HEK293 (cell line): ENCODE measurements at regions not wholly inside any gene's neighbourhood (a gene's known extent, or its start where the extent isn't known, plus 50 kb on each side); places are given as distances from the start of the nearest gene placed in this dataset.

Experiments
- CTCF ChIA-PET: fragments of 350-600 bp; formaldehyde crosslinking; extraction: SDS; loops from one replicate; lab custom pipeline; 2021; ENCODE audit warnings: antibody characterized with exemption; lab: Yijun Ruan, JAX
- POLR2A ChIA-PET: fragments of 300-600 bp; formaldehyde crosslinking; extraction: SDS; loops from one replicate; lab custom pipeline; 2020; ENCODE audit warnings: antibody characterized with exemption, inconsistent platforms; lab: Yijun Ruan, JAX
- H3K27ac ChIP-seq: fragments of 200-500 bp; sonication (Bioruptor generic); 2 replicates; pipeline ENCODE4 v1.5.1; 2014; ENCODE audit warnings: low read depth, low read length, control low read depth, inconsistent platforms; ENCODE audit errors: extremely low read depth
- H3K36me3 ChIP-seq, 2 experiments: fragments of 200-500 bp in 1 of 2; sonication (Bioruptor generic) in 1 of 2; 1 replicate in 1 of 2; 2 replicates in 1 of 2; pipeline ENCODE4 v1.5.1; 2014 to 2017; ENCODE audit warnings: inconsistent platforms in 2 of 2, low read length in 2 of 2; ENCODE audit not compliant: control insufficient read depth in 2 of 2, insufficient read depth in 1 of 2
- H3K4me1 ChIP-seq: fragments of 200-500 bp; sonication (Bioruptor generic); 2 replicates; pipeline ENCODE4 v1.5.1; 2014; ENCODE audit warnings: mild to moderate bottlenecking, low read length, inconsistent platforms; ENCODE audit not compliant: control insufficient read depth, insufficient read depth
- H3K4me3 ChIP-seq: 2 replicates; pipeline ENCODE4 v1.5.1; 2011; ENCODE audit warnings: low read depth, mild to moderate bottlenecking, control low read depth, low read length, moderate library complexity
- H3K9me3 ChIP-seq: fragments of 200-500 bp; sonication (Bioruptor generic); 2 replicates; pipeline ENCODE4 v1.5.1; 2014; ENCODE audit warnings: low read depth, low read length, inconsistent platforms; ENCODE audit not compliant: control insufficient read depth, insufficient read depth
- FEZF1 ChIP-seq: fragments of 450-650 bp; formaldehyde crosslinking; IDR thresholded peaks from 2 replicates; pipeline ENCODE4 v1.5.1; 2016; ENCODE audit warnings: missing biosample characterization, missing genetic modification characterization
- HOXA7 ChIP-seq: sonication (generic); formaldehyde crosslinking; IDR thresholded peaks from 2 replicates; pipeline ENCODE4 v1.8.1; 2022; ENCODE audit warnings: missing genetic modification reagents, borderline replicate concordance
- KLF1 ChIP-seq: fragments of 450-650 bp; formaldehyde crosslinking; IDR thresholded peaks from 2 replicates; pipeline ENCODE4 v1.5.1; 2016; ENCODE audit warnings: missing biosample characterization, missing genetic modification characterization
- PRDM10 ChIP-seq: fragments of 450-650 bp; formaldehyde crosslinking; IDR thresholded peaks from 2 replicates; pipeline ENCODE4 v1.5.1; 2016; ENCODE audit warnings: missing biosample characterization, missing genetic modification characterization
- SALL2 ChIP-seq: fragments of 450-650 bp; formaldehyde crosslinking; IDR thresholded peaks from 2 replicates; pipeline ENCODE4 v1.5.0; 2017; ENCODE audit warnings: missing biosample characterization, mild to moderate bottlenecking, missing genetic modification characterization, borderline replicate concordance
- ZBTB1 ChIP-seq: fragments of 450-650 bp; formaldehyde crosslinking; IDR thresholded peaks from 2 replicates; pipeline ENCODE4 v1.5.1; 2016; ENCODE audit warnings: missing biosample characterization, missing genetic modification characterization
- ZBTB10 ChIP-seq: fragments of 450-650 bp; formaldehyde crosslinking; IDR thresholded peaks from 2 replicates; pipeline ENCODE4 v1.5.1; 2016; ENCODE audit warnings: missing biosample characterization, missing genetic modification characterization
- ZEB2 ChIP-seq: fragments of 450-650 bp; formaldehyde crosslinking; IDR thresholded peaks from 2 replicates; pipeline ENCODE4 v1.5.1; 2016; ENCODE audit warnings: missing biosample characterization, missing genetic modification characterization
- ZFP41 ChIP-seq: fragments of 450-650 bp; formaldehyde crosslinking; IDR thresholded peaks from 2 replicates; pipeline ENCODE4 v1.5.1; 2016; ENCODE audit warnings: missing biosample characterization, missing genetic modification characterization, borderline replicate concordance
- ZFP69B ChIP-seq: fragments of 450-650 bp; formaldehyde crosslinking; IDR thresholded peaks from 2 replicates; pipeline ENCODE4 v1.5.1; 2016; ENCODE audit warnings: missing biosample characterization, missing genetic modification characterization
- ZNF114 ChIP-seq: fragments of 450-650 bp; formaldehyde crosslinking; IDR thresholded peaks from 2 replicates; pipeline ENCODE4 v1.5.0; 2017; ENCODE audit warnings: missing biosample characterization, missing genetic modification characterization
- ZNF169 ChIP-seq: fragments of 450-650 bp; formaldehyde crosslinking; IDR thresholded peaks from 2 replicates; pipeline ENCODE4 v1.5.1; 2016; ENCODE audit warnings: missing biosample characterization, missing genetic modification characterization
- ZNF23 ChIP-seq: fragments of 450-650 bp; formaldehyde crosslinking; IDR thresholded peaks from 2 replicates; pipeline ENCODE4 v1.5.1; 2016; ENCODE audit warnings: missing biosample characterization, missing genetic modification characterization, borderline replicate concordance
- ZNF239 ChIP-seq: fragments of 450-650 bp; formaldehyde crosslinking; IDR thresholded peaks from 2 replicates; pipeline ENCODE4 v1.5.1; 2016; ENCODE audit warnings: missing biosample characterization, missing genetic modification characterization
- ZNF292 ChIP-seq: fragments of 450-650 bp; formaldehyde crosslinking; IDR thresholded peaks from 2 replicates; pipeline ENCODE4 v1.5.1; 2016; ENCODE audit warnings: low read depth, missing biosample characterization, missing genetic modification characterization, borderline replicate concordance
- ZNF302 ChIP-seq: fragments of 450-650 bp; formaldehyde crosslinking; IDR thresholded peaks from 2 replicates; pipeline ENCODE4 v1.5.1; 2016; ENCODE audit warnings: missing biosample characterization, missing genetic modification characterization, low read depth
- ZNF335 ChIP-seq: fragments of 450-650 bp; formaldehyde crosslinking; conservative IDR thresholded peaks from 2 replicates; pipeline ENCODE4 v1.5.1; 2016; ENCODE audit warnings: missing biosample characterization, missing genetic modification characterization
- ZNF354C ChIP-seq: fragments of 450-650 bp; formaldehyde crosslinking; IDR thresholded peaks from 2 replicates; pipeline ENCODE4 v1.5.1; 2016; ENCODE audit warnings: missing biosample characterization, missing genetic modification characterization, low read depth, borderline replicate concordance
- ZNF48 ChIP-seq: fragments of 450-650 bp; formaldehyde crosslinking; IDR thresholded peaks from 2 replicates; pipeline ENCODE4 v1.5.1; 2016; ENCODE audit warnings: missing biosample characterization, missing genetic modification characterization
- ZNF529 ChIP-seq: fragments of 450-650 bp; formaldehyde crosslinking; IDR thresholded peaks from 2 replicates; pipeline ENCODE4 v1.5.1; 2017; ENCODE audit warnings: missing genetic modification characterization, missing biosample characterization; ENCODE audit not compliant: insufficient replicate concordance
- ZNF555 ChIP-seq: fragments of 450-650 bp; formaldehyde crosslinking; conservative IDR thresholded peaks from 2 replicates; pipeline ENCODE4 v1.5.1; 2017; ENCODE audit warnings: missing biosample characterization, mild to moderate bottlenecking, missing genetic modification characterization, inconsistent platforms
- ZNF561 ChIP-seq: fragments of 450-650 bp; IDR thresholded peaks from 2 replicates; pipeline ENCODE4 v1.5.1; 2018; ENCODE audit warnings: missing biosample characterization, missing genetic modification characterization, borderline replicate concordance
- ZNF600 ChIP-seq: fragments of 450-650 bp; formaldehyde crosslinking; IDR thresholded peaks from 2 replicates; pipeline ENCODE4 v1.5.1; 2016; ENCODE audit warnings: missing biosample characterization, missing genetic modification characterization
- ZNF747 ChIP-seq: fragments of 450-650 bp; formaldehyde crosslinking; IDR thresholded peaks from 2 replicates; pipeline ENCODE4 v1.5.1; 2016; ENCODE audit warnings: missing biosample characterization, missing genetic modification characterization
- ZNF777 ChIP-seq: fragments of 450-650 bp; formaldehyde crosslinking; IDR thresholded peaks from 2 replicates; pipeline ENCODE4 v1.5.1; 2017; ENCODE audit warnings: missing biosample characterization, missing genetic modification characterization, borderline replicate concordance
- ZSCAN18 ChIP-seq: fragments of 450-650 bp; formaldehyde crosslinking; IDR thresholded peaks from 2 replicates; pipeline ENCODE4 v1.5.1; 2016; ENCODE audit warnings: missing biosample characterization, missing genetic modification characterization
- ZSCAN23 ChIP-seq: fragments of 450-650 bp; formaldehyde crosslinking; IDR thresholded peaks from 2 replicates; pipeline ENCODE4 v1.5.1; 2016; ENCODE audit warnings: missing biosample characterization, missing genetic modification characterization
- ZXDB ChIP-seq: fragments of 450-650 bp; formaldehyde crosslinking; IDR thresholded peaks from 2 replicates; pipeline ENCODE4 v1.5.1; 2016; ENCODE audit warnings: missing biosample characterization, missing genetic modification characterization

DNA sequence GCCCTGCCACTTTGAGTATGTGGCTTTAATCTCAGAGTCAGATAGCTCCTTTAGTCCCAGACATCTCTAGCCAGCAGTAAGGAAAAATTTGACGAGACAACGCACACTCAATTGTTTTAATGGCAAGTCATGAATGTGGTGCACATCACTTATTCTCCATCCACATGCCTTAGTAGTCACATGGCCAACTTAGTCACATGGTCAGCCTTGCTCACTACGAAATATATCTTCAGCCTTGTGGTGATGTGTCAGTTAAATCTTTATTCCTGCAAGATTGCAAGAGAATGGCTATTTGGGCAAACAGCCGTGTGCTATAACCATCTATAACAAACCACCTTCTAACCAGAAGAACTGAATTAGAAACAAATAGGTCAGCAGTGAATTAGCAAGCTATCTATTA lies 871.1 kb upstream of the CELF2 start (continued):
- TF ChIP-seq PRDM10 (tag by site-specific recombination) (no peak), ZBTB1 (tag by site-specific recombination) (no peak), ZNF169 (tag by site-specific recombination) (no peak), ZBTB10 (tag by site-specific recombination) (no peak), ZNF777 (tag by site-specific recombination) (no peak), ZNF114 (tag by site-specific recombination) (no peak), ZNF239 (tag by site-specific recombination) (no peak), ZEB2 (tag by site-specific recombination) (no peak), SALL2 (tag by site-specific recombination) (no peak), ZNF600 (no peak)

DNA sequence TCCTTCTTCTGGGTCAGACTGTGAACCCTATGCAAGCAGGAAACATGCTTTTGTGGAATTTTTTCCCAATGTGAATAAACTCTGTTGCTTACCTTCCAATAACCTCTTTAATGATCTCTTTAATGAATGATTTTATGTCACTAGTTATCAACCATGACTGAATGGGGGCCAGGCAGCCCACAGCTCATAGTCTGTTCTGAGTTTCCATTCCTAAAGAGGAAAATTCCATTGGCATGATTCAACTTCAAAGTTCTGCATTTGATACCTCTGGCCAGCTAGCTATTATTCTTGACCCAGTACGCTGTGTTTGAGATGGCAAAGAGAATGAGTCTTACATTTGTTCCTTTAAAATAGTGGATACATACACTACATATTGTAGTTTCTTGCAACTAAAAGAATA lies 867.8 kb upstream of the CELF2 start:
- Histone ChIP-seq H3K27ac (no peak overlapping the region), H3K9me3 (no peaks in the 10 kb centered on the region), H3K4me1 (no peaks in the 10 kb centered on the region), H3K4me3 (no peak overlapping the region), H3K36me3 (no peaks in the 10 kb centered on the region)
- ChIA-PET CTCF (no interaction called here), POLR2A (interaction anchor here (0.6 kb wide), 1 partner anchor 1843 kb away, joined by 6 read pairs; no protein-coding TSS in a partner anchor)
- TF ChIP-seq ZNF561 (no peak), ZNF302 (no peak), ZNF529 (tag by site-specific recombination) (no peak), ZNF48 (tag by site-specific recombination) (no peak), ZSCAN23 (tag by site-specific recombination) (no peak)

DNA sequence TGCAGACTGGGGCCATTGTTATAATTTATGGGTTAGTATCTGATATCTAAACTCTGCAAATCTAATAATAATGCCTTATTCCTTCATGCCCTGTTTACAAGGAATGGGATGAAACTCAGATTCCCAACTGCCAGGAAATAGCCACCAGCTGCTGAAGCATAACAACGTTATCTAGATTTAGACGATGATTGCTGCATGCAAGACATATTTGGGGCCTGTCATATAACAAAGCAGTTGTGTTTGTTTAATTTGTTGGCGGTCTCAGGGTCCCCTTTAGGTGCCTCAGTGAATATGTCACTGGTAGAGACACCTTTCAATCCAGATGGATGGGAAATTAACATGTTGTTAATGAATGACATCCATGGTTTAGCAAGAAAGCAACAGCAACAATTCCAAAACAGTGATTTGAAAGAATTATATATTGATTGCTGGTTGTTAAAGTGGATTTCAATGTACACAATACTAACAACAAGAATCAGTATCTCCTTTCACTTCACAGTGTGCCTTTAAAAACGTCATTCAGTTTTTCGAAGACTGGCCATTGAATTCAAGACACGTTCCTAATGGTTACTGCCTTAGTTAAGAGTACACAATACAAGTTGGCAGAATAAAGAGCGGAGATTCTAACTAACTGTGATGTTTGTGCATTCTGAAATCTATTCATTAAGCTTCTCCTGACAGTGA lies 860.6 kb upstream of the CELF2 start:
- no peak overlapping the region for H3K27ac ChIP-seq
- no peaks in the 10 kb centered on the region for H3K4me1 ChIP-seq
- no peak overlapping the region for H3K4me3 ChIP-seq
- H3K36me3 ChIP-seq, result no peaks in the 10 kb centered on the region
- POLR2A ChIA-PET, result no interaction called here
- CTCF ChIA-PET, result no interaction called here
- H3K9me3 ChIP-seq, result no peaks in the 10 kb centered on the region
- TF ChIP-seq ZNF335 (no peak), ZXDB (tag by site-specific recombination) (no peak), ZFP69B (tag by site-specific recombination) (no peak), ZNF239 (tag by site-specific recombination) (no peak), ZNF747 (tag by site-specific recombination) (no peak), ZNF354C (no peak), ZNF555 (tag by site-specific recombination) (no peak), ZSCAN18 (no peak), ZNF529 (tag by site-specific recombination) (no peak), ZFP41 (tag by site-specific recombination) (no peak), ZNF23 (no peak), HOXA7 (no peak), KLF1 (tag by site-specific recombination) (no peak), FEZF1 (tag by site-specific recombination) (no peak), ZNF292 (tag by site-specific recombination) (no peak)
